Activated T-helper 1 cell treated with anti-CD3 and anti-CD28 coated beads, Interleukin-12 subunit alpha, Interleukin-12 subunit beta, Interleukin-2, Interleukin-4 antibody, amounts not matched to agents 30 ng/mL and 10 ng/mL and 1 ng/mL, durations not matched to agents 14 hours and 24 hours and 36 hours (primary cell): ENCODE measurements at regions not wholly inside any gene's neighbourhood (a gene's known extent, or its start where the extent isn't known, plus 50 kb on each side); places are given as distances from the start of the nearest gene placed in this dataset.

Experiments used
- DNase-seq: peaks from one replicate; pipeline ENCODE4 v3.0.0; 2021; ENCODE audit warnings: low spot score
- H3K27ac Mint-ChIP-seq: one replicate; pipeline ENCODE4 v1.8.0; 2021; ENCODE audit warnings: mild to moderate bottlenecking, mixed read lengths
- H3K27me3 Mint-ChIP-seq: one replicate; pipeline ENCODE4 v1.8.0; 2022; ENCODE audit warnings: mild to moderate bottlenecking, moderate library complexity, mixed read lengths; ENCODE audit not compliant: insufficient read depth
- H3K36me3 Mint-ChIP-seq: one replicate; pipeline ENCODE4 v1.8.0; 2021; ENCODE audit warnings: low read depth, mixed read lengths
- H3K4me1 Mint-ChIP-seq: one replicate; pipeline ENCODE4 v1.8.0; 2021; ENCODE audit warnings: low read depth, mixed read lengths
- H3K4me3 Mint-ChIP-seq: one replicate; pipeline ENCODE4 v1.8.0; 2021; ENCODE audit warnings: mild to moderate bottlenecking, moderate library complexity, mixed read lengths
- H3K9me3 Mint-ChIP-seq: one replicate; pipeline ENCODE4 v1.8.0; 2021; ENCODE audit warnings: mixed read lengths
- intact Hi-C: fragments of 100-400 bp; cut with micrococcal nuclease; formaldehyde crosslinking; loops from one replicate; pipeline ENCODE4 v1.15.1; 2024

DNA sequence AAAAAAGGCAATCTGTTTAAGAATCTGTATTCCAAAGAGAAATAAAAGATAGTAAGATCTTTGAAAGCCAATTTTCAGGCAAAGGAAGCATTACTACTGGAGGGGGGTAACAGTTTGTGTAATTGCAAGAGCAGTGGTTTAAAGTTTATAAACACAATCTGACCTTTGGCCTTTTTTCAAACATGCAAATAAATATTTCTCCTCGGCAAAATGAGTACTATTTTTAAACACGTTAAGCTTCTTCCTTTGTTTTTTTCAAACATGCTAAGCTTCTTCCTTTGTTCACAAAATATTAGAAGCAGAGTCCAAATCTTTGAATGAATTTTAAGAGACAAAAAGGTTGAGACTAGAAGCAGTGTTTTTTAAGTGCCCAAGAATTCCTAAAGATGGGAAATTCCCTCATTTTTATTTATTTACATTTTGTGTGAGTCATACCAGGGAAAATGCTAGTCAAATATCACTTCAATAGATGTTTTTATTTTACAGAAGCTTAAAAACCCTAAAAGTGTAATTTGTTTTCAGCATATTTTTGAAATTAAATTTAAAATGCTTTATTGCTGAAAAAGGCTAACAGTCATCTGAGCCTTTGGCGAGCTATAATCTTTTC lies 229.3 kb downstream of the GPR37 start:
- no peaks in the 10 kb centered on the region for H3K36me3 Mint-ChIP-seq
- no peak overlapping the region for H3K27ac Mint-ChIP-seq
- intact Hi-C loops = no loop called here
- H3K4me1 Mint-ChIP-seq = no peaks in the 10 kb centered on the region
- DNase-seq = no peak
- H3K27me3 Mint-ChIP-seq = no peaks in the 10 kb centered on the region
- H3K9me3 Mint-ChIP-seq = no peaks in the 10 kb centered on the region
- H3K4me3 Mint-ChIP-seq = no peak overlapping the region

DNA sequence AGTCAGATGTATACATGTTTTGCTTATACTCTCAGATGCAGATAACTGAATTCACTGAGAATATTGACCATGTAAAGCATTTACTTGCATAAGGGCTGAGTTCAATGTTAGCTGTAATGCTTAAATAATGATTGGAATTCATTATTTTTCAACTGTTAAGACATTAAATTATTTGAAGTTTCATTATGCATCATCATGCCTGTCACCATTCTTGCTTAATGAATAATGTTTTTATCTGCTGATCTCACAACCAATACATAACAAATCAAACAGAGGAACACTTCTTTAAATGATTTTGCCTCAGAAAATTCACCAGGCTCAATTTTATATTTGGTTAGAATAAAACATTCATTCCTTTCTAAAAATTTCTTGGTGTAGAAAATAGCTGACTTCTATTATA lies 233.4 kb downstream of the GPR37 start:
- Mint-ChIP-seq H3K4me3 (no peak overlapping the region), H3K4me1 (no peaks in the 10 kb centered on the region), H3K27ac (no peak overlapping the region), H3K27me3 (no peaks in the 10 kb centered on the region), H3K9me3 (peaks cover 8% of the 10 kb centered on the region), H3K36me3 (no peaks in the 10 kb centered on the region)
- no peak for DNase-seq
- intact Hi-C loops = no loop called here

DNA sequence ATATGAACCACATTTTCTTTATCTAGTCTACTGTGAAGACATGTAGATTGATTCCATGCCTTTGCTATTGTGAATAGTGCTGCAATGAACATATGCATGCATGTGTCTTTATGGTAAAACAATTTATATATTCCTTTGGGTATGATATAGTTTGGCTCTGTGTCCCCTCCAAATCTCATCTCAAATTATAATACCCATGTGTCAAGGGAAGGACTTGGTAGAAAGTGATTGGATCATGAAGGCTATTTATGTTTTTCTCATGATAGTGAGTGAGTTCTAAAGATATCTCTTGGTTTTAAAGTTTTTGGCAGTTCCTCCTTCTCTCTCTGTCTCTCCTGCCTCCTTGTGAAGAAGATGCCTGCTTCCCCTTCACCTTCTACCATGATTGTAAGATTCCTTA lies 248.7 kb downstream of the GPR37 start:
- H3K4me3 Mint-ChIP-seq = no peak overlapping the region
- no peak for DNase-seq
- intact Hi-C loops = no loop called here
- H3K36me3 Mint-ChIP-seq = no peaks in the 10 kb centered on the region
- H3K27me3 Mint-ChIP-seq = no peaks in the 10 kb centered on the region
- H3K4me1 Mint-ChIP-seq = no peaks in the 10 kb centered on the region
- H3K9me3 Mint-ChIP-seq = no peaks in the 10 kb centered on the region
- no peak overlapping the region for H3K27ac Mint-ChIP-seq

DNA sequence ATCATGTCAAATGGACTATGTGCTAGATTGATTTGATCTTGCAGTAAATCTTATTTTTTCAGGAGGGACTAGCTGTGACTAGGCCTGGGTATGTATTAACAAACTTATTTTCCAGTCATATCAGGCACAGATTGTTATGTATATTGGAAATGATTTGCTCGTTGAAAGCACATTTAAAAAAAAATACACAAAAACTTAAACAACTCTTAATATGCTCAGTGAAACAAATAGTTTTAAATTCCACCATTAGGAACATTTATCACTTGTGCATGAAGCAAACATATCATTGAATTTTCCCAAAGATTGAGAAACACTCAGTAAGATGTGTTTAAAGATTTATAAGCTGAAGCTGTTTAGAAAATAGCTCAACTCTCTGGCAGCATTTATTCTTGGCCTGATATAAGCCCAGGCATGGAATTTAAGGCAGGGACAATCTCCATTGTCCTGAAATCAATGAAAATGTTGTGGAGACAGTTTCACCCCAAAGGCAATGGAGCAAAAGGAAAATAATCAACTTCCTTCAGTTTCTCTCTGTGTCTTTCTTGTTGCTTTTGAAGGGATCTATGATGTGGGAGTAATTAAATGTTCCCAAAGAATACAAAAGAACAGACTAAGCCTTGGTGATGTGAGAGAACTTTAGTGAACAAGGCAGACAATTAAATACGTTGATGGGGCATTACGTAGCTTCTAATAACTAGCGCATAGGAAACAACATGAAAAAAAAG lies 250.3 kb downstream of the GPR37 start:
- intact Hi-C loops = no loop called here
- Mint-ChIP-seq H3K36me3 (no peaks in the 10 kb centered on the region), H3K27me3 (no peaks in the 10 kb centered on the region), H3K27ac (no peak overlapping the region), H3K4me1 (no peaks in the 10 kb centered on the region), H3K9me3 (no peaks in the 10 kb centered on the region), H3K4me3 (no peak overlapping the region)
- DNase-seq = no peak

DNA sequence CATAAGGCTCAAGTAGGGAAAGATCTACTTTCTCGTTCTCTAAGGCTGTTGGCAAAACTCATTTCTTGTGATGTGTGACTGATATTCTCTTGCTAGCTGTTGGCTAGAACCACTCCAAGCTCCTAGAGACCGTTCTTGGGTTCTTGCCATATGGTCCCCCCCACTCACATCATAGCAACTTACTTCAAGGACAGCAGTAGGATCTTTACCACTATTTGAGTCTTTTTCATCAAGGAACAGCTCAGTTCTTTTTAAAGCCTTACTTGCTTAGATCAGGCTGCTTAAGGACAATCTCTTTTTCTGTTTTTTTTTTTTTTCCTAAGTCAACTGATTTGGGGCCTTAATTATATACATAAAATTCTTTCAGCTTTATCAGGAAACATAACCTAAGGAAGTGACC lies 251.1 kb downstream of the GPR37 start:
- intact Hi-C loops = no loop called here
- no peaks in the 10 kb centered on the region for H3K9me3 Mint-ChIP-seq
- H3K27ac Mint-ChIP-seq = no peak overlapping the region
- DNase-seq = no peak
- no peaks in the 10 kb centered on the region for H3K27me3 Mint-ChIP-seq
- H3K36me3 Mint-ChIP-seq = no peaks in the 10 kb centered on the region
- H3K4me3 Mint-ChIP-seq = no peak overlapping the region
- H3K4me1 Mint-ChIP-seq = no peaks in the 10 kb centered on the region

DNA sequence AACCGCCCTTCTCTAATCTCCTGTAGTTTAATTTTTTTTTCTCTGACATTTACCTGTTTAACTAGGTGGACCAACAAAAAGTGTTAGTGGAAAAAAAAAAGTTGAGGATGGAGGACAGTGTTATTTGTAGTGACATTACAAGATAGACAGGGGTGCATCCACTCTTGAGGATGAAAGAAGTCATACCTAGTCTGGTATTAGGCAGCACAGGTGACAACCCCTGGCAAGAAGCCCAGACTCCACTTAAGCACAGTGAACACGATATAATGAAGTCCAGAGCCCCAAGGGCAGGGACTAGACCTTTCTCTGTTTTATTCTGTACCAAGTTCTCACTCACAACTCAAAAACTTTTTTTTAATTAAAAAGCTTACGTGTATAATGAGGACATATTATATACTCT lies 268.4 kb downstream of the GPR37 start:
- Mint-ChIP-seq H3K4me1 (no peaks in the 10 kb centered on the region), H3K27ac (no peak overlapping the region), H3K36me3 (no peaks in the 10 kb centered on the region), H3K27me3 (no peaks in the 10 kb centered on the region), H3K9me3 (peaks cover 4% of the 10 kb centered on the region), H3K4me3 (no peak overlapping the region)
- no peak for DNase-seq
- intact Hi-C loops = no loop called here

DNA sequence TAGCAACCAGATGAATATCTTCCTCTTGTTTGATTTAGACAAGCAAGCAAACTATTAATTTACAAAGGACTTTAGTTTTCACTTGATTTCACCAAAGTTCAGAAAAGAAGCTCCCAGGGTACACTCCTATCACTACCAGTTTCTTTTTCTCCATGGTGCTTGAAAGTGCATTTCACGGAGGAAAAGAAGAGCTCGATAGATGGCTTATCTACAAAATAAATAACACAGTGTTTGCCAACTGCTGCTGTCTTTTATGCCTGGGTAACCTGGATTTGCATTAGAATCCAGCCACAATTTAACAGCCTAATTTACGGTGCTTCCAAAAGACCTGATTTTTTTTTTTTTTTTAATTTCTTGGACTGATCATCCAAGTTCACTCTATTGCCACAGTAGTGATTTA lies 275.7 kb downstream of the GPR37 start:
- no peak overlapping the region for H3K4me3 Mint-ChIP-seq
- H3K27me3 Mint-ChIP-seq = no peaks in the 10 kb centered on the region
- H3K4me1 Mint-ChIP-seq = no peaks in the 10 kb centered on the region
- no peak for DNase-seq
- H3K9me3 Mint-ChIP-seq = no peaks in the 10 kb centered on the region
- no peak overlapping the region for H3K27ac Mint-ChIP-seq
- H3K36me3 Mint-ChIP-seq = no peaks in the 10 kb centered on the region
- intact Hi-C loops = no loop called here

DNA sequence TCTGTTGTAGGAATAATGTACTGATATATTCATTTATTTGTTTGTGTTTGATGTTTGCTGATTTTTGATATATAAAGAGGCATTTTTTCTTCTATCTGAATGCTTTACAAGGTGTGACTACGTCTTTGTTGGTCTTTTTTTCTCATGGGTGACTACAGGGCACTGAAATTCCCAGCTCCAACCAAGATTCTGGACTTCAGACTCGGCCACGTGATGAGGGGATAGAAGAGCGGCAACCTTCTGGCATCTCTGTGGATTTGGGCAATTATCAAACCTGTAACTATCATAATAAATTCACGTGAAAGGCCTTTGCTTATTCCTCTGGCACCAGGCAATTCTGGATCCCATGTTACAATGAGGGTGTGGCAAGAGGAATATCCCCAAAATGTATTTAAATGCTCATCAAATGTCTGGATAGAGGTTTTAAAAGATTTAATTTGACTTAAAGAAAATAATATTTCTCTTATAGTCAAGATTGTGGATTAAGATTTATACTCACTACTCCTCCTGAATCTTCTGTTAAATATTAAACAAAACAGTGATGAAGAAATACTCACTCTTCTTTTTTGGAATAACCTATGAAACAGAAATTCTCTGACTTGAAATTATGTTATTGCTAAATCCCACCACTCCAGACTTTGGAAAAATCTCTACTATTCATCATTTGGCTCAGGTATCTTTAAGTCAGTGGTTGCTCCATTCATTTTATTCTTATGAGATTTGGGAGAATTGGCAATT lies 276.3 kb downstream of the GPR37 start:
- H3K4me3 Mint-ChIP-seq = no peak overlapping the region
- intact Hi-C loops = no loop called here
- DNase-seq = no peak
- no peaks in the 10 kb centered on the region for H3K27me3 Mint-ChIP-seq
- H3K27ac Mint-ChIP-seq = no peak overlapping the region
- H3K36me3 Mint-ChIP-seq = no peaks in the 10 kb centered on the region
- H3K9me3 Mint-ChIP-seq = no peaks in the 10 kb centered on the region
- H3K4me1 Mint-ChIP-seq = no peaks in the 10 kb centered on the region

DNA sequence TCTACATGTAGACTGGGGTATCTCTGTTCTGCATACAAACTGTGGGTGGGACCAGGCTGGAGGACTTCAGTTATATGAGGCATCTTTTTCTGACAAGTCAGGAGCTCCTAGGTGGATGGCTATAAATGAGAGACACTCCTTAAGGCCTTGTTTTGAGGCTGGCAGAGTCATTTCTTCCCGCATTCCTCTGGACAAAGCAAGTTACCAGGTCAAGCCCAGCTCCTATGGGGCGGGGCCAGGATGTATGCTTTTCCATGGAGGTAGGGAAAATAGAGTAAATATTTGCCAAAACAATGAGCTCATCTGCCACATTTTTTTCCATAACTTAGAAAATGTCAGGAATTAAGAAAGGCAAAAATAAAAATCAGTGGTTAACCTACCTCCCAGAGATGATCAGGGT lies 283.4 kb downstream of the GPR37 start:
- no peak overlapping the region for H3K27ac Mint-ChIP-seq
- no peak for DNase-seq
- intact Hi-C loops = no loop called here
- no peaks in the 10 kb centered on the region for H3K27me3 Mint-ChIP-seq
- no peak overlapping the region for H3K4me3 Mint-ChIP-seq
- no peaks in the 10 kb centered on the region for H3K36me3 Mint-ChIP-seq
- peaks cover 3% of the 10 kb centered on the region for H3K9me3 Mint-ChIP-seq
- no peaks in the 10 kb centered on the region for H3K4me1 Mint-ChIP-seq

DNA sequence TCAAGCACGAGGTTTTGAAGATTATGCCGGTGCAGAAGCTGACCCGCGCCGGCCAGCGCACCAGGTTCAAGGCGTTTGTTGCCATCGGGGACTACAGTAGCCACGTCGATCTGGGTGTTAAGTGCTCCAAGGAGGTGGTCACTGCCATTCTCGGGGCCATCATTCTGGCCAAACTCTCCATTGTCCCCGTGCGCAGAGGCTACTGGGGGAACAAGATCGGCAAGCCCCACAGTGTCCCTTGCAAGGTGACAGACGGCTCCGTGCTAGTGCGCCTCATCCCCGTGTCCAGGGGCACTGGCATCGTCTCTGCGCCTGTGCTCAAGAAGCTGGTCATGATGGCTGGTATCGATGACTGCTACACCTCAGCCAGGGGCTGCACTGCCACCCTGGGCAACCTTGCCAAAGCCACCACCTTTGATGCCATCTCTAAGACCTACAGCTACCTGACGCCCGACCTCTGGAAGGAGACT lies 284.7 kb downstream of the GPR37 start:
- Mint-ChIP-seq H3K27ac (no peak overlapping the region), H3K27me3 (no peaks in the 10 kb centered on the region), H3K4me1 (no peaks in the 10 kb centered on the region), H3K36me3 (no peaks in the 10 kb centered on the region), H3K9me3 (peaks cover 3% of the 10 kb centered on the region), H3K4me3 (no peak overlapping the region)
- DNase-seq = no peak
- intact Hi-C loops = no loop called here

DNA sequence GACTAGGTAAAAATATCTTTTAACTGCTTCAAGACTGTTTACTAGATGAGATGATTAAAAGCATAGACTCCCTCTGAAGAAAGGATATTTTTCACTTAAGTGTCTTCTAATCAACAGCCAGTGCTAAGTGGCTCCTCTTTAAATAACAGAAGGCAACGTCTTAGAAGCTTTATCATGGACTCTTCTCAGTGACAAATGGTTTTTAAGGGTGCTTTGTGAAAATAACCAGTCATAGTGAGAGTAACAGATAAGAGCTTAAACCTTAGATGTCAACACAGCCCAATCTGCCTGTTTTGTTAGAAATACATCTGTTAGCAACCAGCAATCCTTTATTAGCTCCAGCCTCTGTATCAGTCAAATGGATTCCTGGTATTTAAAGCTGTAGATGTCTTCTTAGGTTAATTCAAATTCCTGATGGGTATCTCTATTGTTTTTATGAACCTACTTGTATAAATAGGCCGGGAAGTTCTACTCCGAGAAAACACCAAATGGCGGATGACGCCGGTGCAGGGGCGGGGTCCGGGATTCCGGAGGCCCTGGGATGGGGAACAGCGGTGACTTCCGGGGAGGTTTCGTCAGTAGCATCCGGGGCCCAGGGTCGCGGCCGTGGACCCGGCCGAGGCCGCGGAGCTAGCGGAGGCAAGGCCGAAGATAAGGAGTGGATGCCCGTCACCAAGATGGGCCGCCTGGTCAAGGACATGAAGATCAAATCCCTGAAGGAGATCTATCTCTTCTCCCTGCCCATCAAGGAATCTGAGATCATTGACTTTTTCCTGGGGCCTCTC lies 285.4 kb downstream of the GPR37 start:
- H3K27ac Mint-ChIP-seq = no peak overlapping the region
- peaks cover 3% of the 10 kb centered on the region for H3K9me3 Mint-ChIP-seq
- intact Hi-C loops = no loop called here
- H3K4me3 Mint-ChIP-seq = no peak overlapping the region
- H3K36me3 Mint-ChIP-seq = no peaks in the 10 kb centered on the region
- no peaks in the 10 kb centered on the region for H3K27me3 Mint-ChIP-seq
- no peaks in the 10 kb centered on the region for H3K4me1 Mint-ChIP-seq
- DNase-seq = no peak

DNA sequence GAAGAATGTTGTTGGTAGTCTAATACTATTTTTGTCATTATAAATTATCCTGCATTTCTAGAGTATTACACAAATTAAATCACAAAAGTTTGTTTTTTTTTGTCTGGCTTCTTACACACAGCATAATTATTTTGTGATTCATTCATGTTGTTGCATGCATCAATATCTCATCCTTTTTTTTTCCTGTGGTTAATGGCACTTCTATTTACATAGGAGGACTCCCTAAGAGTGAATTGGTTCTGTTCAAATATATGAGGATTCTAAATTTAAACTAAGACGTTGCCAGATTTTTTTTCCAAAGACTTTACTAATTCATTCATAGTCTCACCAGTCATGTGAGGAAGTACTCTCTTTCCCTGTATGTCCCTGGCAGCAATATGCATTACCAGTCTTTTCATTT lies 303.3 kb downstream of the GPR37 start:
- H3K36me3 Mint-ChIP-seq = no peaks in the 10 kb centered on the region
- no peak for DNase-seq
- H3K27me3 Mint-ChIP-seq = no peaks in the 10 kb centered on the region
- intact Hi-C loops = no loop called here
- no peak overlapping the region for H3K27ac Mint-ChIP-seq
- peaks cover 10% of the 10 kb centered on the region for H3K9me3 Mint-ChIP-seq
- no peaks in the 10 kb centered on the region for H3K4me1 Mint-ChIP-seq
- no peak overlapping the region for H3K4me3 Mint-ChIP-seq

DNA sequence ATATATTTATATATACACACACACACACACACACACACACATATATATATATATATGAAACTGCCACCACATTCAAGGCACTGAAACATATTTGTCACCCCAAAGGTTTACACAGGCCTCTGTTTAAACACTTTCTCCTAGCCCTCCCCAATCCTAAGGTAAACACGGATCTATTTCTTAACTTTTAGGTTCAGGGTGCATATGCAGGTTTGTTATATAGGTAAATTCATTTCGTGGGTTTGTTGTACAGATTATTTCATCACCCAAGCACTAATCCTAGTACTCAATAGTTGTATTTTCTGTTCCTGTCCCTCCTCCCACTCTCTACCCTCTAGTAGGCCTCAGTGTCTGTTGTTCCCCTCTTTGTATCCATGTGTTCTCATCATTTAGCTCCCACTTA lies 305.0 kb downstream of the GPR37 start:
- H3K27ac Mint-ChIP-seq = no peak overlapping the region
- no peak overlapping the region for H3K4me3 Mint-ChIP-seq
- H3K9me3 Mint-ChIP-seq = peaks cover 4% of the 10 kb centered on the region
- no peaks in the 10 kb centered on the region for H3K36me3 Mint-ChIP-seq
- intact Hi-C loops = no loop called here
- no peak for DNase-seq
- H3K4me1 Mint-ChIP-seq = no peaks in the 10 kb centered on the region
- H3K27me3 Mint-ChIP-seq = no peaks in the 10 kb centered on the region
